HFFc6 (cell line): ENCODE measurements at regions not wholly inside any gene's neighbourhood (a gene's known extent, or its start where the extent isn't known, plus 50 kb on each side); places are given as distances from the start of the nearest gene placed in this dataset.

Source experiments
- DNase-seq: peaks from one replicate; pipeline ENCODE4 v3.0.0-alpha.2; 2018
- H3K27ac Mint-ChIP-seq: 2 replicates; pipeline ENCODE4 v1.8.0; 2020; ENCODE audit warnings: mild to moderate bottlenecking, mixed read lengths
- H3K27me3 Mint-ChIP-seq: 2 replicates; pipeline ENCODE4 v1.8.0; 2021; ENCODE audit warnings: mild to moderate bottlenecking, moderate library complexity, mixed read lengths; ENCODE audit not compliant: insufficient read depth
- H3K36me3 Mint-ChIP-seq: 2 replicates; pipeline ENCODE4 v1.8.0; 2021; ENCODE audit warnings: low read depth, mixed read lengths
- H3K4me1 Mint-ChIP-seq: 2 replicates; pipeline ENCODE4 v1.8.0; 2020; ENCODE audit warnings: low read depth, mixed read lengths
- H3K4me3 Mint-ChIP-seq: 2 replicates; pipeline ENCODE4 v1.8.0; 2020; ENCODE audit warnings: mild to moderate bottlenecking, moderate library complexity, mixed read lengths
- H3K9me3 Mint-ChIP-seq: 2 replicates; pipeline ENCODE4 v1.8.0; 2020; ENCODE audit warnings: mild to moderate bottlenecking, mixed read lengths
- TF ChIP-seq, protein P1 (sequence below): fragments of 200-600 bp; sonication (generic); IDR thresholded peaks from 2 replicates; pipeline ENCODE4 v1.5.0; 2021; ENCODE audit warnings: antibody characterized with exemption, mild to moderate bottlenecking

DNA sequence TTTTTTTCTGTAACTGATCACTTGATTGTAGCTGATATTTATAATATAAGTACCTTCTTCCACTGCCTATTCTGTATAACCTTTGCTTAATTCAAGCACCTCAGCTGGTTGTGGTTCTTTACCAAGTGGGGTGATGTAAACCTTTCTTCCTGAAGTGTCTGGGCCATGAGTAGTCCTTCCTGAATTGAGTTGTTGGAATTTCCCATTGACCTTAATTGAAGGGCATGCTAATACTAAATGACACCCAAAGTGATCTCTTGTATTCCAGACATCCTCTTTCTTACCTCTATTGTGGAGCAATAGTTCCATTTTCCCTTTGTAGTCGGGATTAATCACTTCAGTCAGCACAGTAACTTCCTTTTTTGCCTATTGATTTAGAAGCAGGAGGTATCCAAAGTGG, 1496.8 kb upstream of the CELF4 start:
- no peak overlapping the region for H3K27ac Mint-ChIP-seq

DNA sequence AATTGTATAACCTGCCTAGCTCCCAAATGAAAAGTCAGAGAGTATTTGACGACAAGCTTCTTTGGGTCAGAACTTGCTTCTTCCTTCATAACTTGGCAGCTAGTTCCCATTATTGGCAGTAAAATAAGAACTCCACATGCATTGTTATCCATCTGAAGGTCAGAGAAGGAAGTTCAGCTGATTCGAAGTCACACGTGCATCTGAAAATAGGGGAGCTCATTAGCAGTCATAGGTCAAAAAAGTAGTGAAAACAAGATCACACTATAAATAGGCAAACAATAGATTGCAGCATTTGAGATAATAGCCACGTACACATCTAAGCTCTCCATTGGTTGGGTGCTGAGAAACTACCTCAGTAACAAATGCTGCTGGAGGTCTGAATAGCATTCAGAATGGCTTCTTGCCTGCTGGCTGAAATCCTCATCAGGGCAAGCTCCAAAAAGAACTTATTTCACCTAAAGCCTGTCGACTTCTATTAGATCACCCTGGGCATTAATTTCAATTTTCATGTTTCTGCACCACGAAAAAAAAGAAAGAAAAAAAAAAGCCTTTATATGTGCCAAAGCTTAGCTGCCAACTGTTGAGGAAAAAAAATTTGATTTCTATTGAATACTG, 1492.9 kb upstream of the CELF4 start:
- TF ChIP-seq, protein P1, sequence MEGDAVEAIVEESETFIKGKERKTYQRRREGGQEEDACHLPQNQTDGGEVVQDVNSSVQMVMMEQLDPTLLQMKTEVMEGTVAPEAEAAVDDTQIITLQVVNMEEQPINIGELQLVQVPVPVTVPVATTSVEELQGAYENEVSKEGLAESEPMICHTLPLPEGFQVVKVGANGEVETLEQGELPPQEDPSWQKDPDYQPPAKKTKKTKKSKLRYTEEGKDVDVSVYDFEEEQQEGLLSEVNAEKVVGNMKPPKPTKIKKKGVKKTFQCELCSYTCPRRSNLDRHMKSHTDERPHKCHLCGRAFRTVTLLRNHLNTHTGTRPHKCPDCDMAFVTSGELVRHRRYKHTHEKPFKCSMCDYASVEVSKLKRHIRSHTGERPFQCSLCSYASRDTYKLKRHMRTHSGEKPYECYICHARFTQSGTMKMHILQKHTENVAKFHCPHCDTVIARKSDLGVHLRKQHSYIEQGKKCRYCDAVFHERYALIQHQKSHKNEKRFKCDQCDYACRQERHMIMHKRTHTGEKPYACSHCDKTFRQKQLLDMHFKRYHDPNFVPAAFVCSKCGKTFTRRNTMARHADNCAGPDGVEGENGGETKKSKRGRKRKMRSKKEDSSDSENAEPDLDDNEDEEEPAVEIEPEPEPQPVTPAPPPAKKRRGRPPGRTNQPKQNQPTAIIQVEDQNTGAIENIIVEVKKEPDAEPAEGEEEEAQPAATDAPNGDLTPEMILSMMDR = no peak
- H3K4me1 Mint-ChIP-seq = no peaks in the 10 kb centered on the region
- H3K27me3 Mint-ChIP-seq = peaks cover 1% of the 10 kb centered on the region; the same call in 1 of the 2 replicates
- no peak for DNase-seq
- peaks cover 31% of the 10 kb centered on the region for H3K9me3 Mint-ChIP-seq
- H3K36me3 Mint-ChIP-seq = no peaks in the 10 kb centered on the region
- H3K4me3 Mint-ChIP-seq = no peak overlapping the region
- H3K27ac Mint-ChIP-seq = no peak overlapping the region

More for the DNA sequence above, 1496.8 kb upstream of the CELF4 start:
- TF ChIP-seq, protein P1 = no peak
- DNase-seq = no peak
- Mint-ChIP-seq H3K9me3 (peaks cover 36% of the 10 kb centered on the region), H3K27me3 (no peaks in the 10 kb centered on the region), H3K4me3 (no peak overlapping the region), H3K4me1 (no peaks in the 10 kb centered on the region), H3K36me3 (no peaks in the 10 kb centered on the region)

DNA sequence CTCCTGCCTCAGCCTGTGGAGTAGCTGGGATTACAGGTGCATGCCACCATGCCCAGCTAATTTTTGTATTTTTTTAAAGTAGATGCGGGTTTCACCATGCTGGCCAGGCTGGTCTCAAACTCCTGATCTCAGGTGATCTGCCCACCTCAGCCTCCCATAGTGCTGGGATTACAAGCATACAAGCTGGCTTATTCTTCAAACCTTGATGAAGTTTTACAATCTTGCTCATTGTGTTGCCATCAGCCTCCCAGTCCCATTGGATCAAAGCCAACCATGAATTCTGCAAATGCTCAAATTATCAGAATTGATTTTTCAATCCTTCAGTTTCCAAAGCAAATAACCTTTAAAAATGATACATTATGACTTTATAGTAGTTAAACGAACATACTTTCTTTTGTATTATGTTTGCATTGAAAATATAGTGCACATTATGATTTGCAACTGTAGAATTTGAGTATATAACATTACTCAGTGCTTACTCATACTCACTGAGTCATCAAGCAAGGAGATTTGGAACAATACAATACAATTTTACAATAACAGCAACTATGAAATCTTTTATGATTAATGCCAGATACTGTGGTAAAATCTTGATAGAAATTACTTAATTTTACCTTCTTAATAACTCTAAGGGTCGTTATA, 1491.9 kb upstream of the CELF4 start:
- H3K36me3 Mint-ChIP-seq = no peaks in the 10 kb centered on the region
- no peaks in the 10 kb centered on the region for H3K4me1 Mint-ChIP-seq
- peaks cover 30% of the 10 kb centered on the region for H3K9me3 Mint-ChIP-seq
- H3K27ac Mint-ChIP-seq = no peak overlapping the region
- H3K4me3 Mint-ChIP-seq = no peak overlapping the region
- peaks cover 1% of the 10 kb centered on the region; the same call in 1 of the 2 replicates for H3K27me3 Mint-ChIP-seq
- TF ChIP-seq, protein P1 = no peak
- DNase-seq = no peak

- no peak overlapping the region for H3K4me3 Mint-ChIP-seq
- DNase-seq = no peak
- H3K27me3 Mint-ChIP-seq = peaks cover 1% of the 10 kb centered on the region; the same call in 1 of the 2 replicates
- no peaks in the 10 kb centered on the region for H3K36me3 Mint-ChIP-seq
- H3K4me1 Mint-ChIP-seq = no peaks in the 10 kb centered on the region
- H3K27ac Mint-ChIP-seq = no peak overlapping the region
- peaks cover 34% of the 10 kb centered on the region for H3K9me3 Mint-ChIP-seq
- TF ChIP-seq, protein P1 = no peak
Observed at GRCh38 chr18:39053571-39053970, 1488.0 kb upstream of the CELF4 start.

GRCh38 chr18:39051013-39051412, 1485.4 kb upstream of the CELF4 start:
- Mint-ChIP-seq H3K27ac (no peak overlapping the region), H3K4me3 (no peak overlapping the region), H3K9me3 (peaks cover 33% of the 10 kb centered on the region), H3K27me3 (peaks cover 1% of the 10 kb centered on the region; the same call in 1 of the 2 replicates), H3K36me3 (no peaks in the 10 kb centered on the region), H3K4me1 (no peaks in the 10 kb centered on the region)
- no peak for DNase-seq
- TF ChIP-seq, protein P1 = no peak
